ENCODE measurements at regions not wholly inside any gene's neighbourhood (a gene's known extent, or its start where the extent isn't known, plus 50 kb on each side); places are given as distances from the start of the nearest gene placed in this dataset.

DNA sequence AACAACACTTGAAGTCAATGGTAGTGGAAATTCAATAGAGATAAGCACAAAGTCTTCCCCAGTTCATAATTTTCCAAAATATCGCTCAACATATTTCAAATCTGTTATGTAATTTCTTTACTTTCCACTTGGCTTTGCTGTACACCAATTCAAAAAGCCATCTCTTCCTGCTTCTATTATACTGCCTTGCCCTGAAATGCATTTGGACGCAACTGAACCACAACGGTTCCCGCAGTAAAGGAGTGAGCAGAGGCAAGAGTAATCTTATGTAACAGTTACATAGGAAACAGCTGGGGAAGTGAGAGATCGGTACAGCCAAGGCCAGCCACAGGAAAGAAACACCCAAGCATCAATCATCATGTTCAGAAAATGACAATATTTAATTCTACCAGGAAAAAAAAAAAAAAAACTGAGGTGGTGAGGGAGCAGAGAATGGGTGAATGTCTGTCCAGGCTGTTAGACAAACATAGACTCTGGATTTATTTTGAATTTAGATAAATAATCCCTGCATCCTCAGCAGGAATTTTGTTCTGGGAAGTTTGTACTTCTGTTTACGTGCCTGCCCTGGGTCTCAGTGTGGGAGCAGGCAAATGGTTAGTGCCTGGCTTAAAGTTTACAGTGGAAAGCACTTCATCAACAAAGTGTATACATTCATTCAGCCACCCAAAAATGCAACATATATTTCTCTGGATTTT lies 392.2 kb downstream of the ETS1 start:
- DNase-seq (ENCODE audit: low read depth, low spot score), result no peak

DNA sequence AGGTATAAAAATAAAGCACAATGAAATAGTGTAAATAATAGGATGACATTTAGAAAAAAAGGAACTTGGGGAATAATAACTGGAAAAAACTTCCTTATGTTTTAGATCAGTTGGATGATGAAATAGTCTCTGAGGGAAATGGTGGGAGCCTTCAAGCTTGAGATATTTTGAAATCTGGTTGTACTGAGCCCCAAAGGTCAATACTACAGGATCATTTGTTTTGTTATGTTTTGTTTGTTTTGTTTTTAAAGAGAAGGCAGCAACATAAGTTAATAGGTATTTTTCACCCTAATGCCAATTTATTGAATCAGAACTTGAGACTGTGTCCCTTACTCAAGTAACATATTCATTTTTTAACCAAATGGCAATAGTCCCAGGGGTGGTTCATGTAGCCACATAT lies 393.1 kb downstream of the ETS1 start:
- no peak for DNase-seq (ENCODE audit: low read depth, low spot score)

DNA sequence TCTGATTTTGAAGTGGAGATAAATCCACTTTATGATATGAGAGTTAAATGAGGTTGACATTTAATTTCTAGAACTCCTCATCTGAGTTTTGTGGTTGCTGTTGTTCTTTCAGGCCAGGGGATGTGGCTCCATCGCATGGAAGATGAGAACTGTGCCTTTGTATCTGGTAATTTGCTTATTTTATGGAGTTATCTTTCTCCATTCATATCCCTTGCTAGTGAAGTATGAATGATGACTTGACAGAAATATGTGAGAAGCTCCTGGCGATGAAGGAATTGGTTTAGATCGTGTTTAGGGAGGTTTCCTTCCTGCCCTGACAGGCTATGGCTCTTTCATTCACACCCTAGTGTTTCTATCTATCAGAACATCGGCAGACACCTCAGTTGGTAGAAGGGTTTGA lies 393.7 kb downstream of the ETS1 start:
- DNase-seq (ENCODE audit: low read depth, low spot score), result no peak

- DNase-seq (ENCODE audit: low read depth, low spot score), result no peak
Observed at GRCh38 chr11:128190312-128190711, 397.0 kb downstream of the ETS1 start.

GRCh38 chr11:128189823-128190222 lies 397.5 kb downstream of the ETS1 start:
- no peak for DNase-seq (ENCODE audit: low read depth, low spot score)

DNA sequence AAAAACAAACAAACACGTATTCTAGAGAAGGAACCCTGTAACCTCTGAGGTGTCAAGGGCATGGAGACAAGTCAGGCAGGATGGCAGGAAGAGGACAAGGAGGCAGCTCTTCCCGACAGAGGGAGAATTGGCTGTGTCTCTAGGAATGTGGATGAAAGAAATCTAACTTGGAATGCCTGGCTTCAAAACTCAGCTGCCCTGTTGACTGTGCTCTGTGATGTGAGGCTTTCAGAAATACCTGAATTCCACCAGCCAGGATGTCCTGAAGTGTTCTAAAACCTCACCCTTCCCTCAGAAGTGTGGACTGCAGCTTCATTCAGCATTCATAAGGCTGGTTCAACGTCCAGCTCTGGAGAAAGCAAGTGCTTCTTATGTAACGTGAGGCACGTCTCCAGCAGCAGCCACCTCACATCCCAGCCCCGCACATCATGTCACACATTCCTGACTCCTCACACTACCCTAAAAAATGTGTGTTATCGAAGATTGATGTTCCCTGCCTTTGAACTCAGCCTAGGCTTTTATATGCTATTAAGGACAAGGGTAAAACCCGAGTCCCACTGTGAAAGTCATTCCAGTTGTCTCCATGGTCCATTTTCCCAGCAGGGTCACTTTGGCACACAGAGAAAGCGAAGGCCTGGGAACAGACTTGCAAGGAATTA lies 398.9 kb downstream of the ETS1 start:
- DNase-seq (ENCODE audit: low read depth, low spot score), result peak; percentile 35

DNA sequence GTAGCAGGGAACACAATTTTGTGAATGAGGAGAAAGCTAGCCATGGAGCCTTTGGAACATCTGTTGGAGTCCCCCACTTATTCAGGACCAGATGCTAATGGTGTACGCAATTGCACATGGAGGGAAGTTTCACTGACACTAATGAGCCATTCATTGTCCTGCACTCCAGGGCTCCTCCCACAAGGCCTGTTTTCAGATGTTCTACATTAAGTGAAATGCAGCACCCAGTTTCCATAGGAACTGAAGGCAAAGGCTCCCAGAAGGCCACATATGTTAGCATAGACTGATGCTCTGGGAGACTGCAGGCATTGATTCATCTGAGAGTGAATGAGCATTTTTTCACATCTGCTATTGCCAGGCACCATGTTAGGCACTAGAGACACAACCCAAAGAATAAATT lies 399.5 kb downstream of the ETS1 start:
- no peak for DNase-seq (ENCODE audit: low read depth, low spot score)

GRCh38 chr11:128187377-128187776 lies 400.0 kb downstream of the ETS1 start:
- DNase-seq (ENCODE audit: low read depth, low spot score), result peak; percentile 28

GRCh38 chr11:128184981-128185380 lies 402.4 kb downstream of the ETS1 start:
- no peak for DNase-seq (ENCODE audit: low read depth, low spot score)

DNA sequence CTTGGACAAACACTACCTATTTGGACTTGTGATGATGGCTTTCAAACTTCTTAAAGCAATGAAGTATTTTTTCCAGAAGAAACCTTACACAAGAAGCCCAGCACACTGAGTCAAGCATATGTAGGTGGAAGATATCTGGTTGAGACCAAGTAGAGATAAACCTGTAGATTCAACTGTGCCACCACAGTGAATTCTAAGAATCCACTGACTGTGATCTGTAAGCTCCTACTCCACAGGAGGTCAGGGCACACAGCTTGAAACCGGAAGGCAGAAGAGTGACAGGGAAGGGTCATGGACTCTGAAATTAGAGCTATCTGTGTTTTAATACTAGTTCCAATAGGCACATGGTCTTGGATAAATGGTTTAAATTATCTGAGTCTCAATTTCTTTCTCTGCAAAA lies 404.5 kb downstream of the ETS1 start:
- no peak for DNase-seq (ENCODE audit: low read depth, low spot score)

- no peak for DNase-seq (ENCODE audit: low read depth, low spot score)
Observed at GRCh38 chr11:128181984-128182383, 405.4 kb downstream of the ETS1 start.

DNA sequence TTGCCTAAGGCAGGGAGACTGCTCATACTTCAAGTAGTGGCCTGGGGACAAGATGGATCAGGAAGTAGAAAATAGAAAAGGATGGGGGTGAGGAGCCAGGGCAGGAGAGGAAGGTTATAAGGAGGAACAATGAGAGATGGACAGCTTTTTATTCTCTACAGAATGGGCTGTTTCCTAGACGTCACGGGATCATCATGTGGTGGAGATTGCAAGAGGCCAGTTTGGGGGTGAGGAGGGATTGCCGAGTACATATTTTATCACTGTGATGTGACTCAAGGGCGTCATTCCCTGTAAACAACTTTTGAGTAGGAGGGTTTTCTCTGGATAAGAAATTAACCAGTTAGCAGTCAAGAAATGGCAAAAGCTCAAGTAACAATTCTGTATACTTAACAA lies 406.3 kb downstream of the ETS1 start:
- no peak for DNase-seq (ENCODE audit: low read depth, low spot score)

- peak; percentile 71 for DNase-seq (ENCODE audit: low read depth, low spot score)
Observed at GRCh38 chr11:128180441-128181087, 406.8 kb downstream of the ETS1 start.

GRCh38 chr11:128179512-128179911 lies 407.8 kb downstream of the ETS1 start:
- no peak for DNase-seq (ENCODE audit: low read depth, low spot score)

- DNase-seq (ENCODE audit: low read depth, low spot score), result no peak
Observed at GRCh38 chr11:128179039-128179438, 408.3 kb downstream of the ETS1 start.

- DNase-seq (ENCODE audit: low read depth, low spot score), result peak; percentile 69
Observed at GRCh38 chr11:128174465-128175291, 412.7 kb downstream of the ETS1 start.

DNA sequence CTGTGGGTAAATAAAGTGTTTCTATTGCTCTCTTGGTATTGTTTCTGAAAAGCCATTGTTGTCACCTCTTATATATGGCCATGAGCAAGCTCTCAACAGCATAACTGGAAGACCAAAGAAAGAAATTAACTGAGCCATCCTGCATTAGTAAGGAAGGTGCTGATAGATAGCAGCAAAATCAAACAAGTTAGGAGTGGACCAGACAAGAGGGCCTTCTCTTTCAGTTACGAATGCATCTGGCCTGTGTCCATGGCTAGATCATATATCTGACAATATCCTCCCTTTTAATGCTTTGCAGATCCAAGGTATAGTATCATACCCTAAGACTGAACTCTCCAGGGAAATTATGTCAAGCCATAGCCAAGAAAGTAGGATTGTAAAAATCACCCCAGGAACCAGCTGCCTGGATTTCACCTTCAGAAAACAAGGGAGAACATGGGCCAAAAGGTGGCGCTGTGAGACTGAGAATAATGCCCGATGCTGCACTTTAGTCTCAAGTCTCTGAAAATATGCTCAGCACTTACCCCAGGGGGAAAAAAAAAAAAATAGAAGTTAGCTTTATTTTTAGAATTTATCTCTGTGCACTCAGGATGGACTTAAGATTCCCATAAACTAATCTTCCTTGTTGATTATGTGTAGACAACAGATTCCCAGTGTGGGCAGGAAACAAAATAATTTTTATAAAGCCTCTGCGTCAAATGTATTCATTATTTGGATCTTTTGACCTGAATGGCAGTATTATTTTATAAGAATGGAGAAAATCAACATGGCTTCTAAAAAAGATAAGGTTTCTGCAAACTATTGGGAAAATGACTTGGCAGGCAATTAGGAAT lies 415.1 kb downstream of the ETS1 start:
- peak; percentile 93 for DNase-seq (ENCODE audit: low read depth, low spot score)

- peak; percentile 69 for DNase-seq (ENCODE audit: low read depth, low spot score)
Observed at GRCh38 chr11:128171506-128171905, 415.9 kb downstream of the ETS1 start.

GRCh38 chr11:128165572-128165971 lies 421.8 kb downstream of the ETS1 start:
- no peak for DNase-seq (ENCODE audit: low read depth, low spot score)

DNA sequence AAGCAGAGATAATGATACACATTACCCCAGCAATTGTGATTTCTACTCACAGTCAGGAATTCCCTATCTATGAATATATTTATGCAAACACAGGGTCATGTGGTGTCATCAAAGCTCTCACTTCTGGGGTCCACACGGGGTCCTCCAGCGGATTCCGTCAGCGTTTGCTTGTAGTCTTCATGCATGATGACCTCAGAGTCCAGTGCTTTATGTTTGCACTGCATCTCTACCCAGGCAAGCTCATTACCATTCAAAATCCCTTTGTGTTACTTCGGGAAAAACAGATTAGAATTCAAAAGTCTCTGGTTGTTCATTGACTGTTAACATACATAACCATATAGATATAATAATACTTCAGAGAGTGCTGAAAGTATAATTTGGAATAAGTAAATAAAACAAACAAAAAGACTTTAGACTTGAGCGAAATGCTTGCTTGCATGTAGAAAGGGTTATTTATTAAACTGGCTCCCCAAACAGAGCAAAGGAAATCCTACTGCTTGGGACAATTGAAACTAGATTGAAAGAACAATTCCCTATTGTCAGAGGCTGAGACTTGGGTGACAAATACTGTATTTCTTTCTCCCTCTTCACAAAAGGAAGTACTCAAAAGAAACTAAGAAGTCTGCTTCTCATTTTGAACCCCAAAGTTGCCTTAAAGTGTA lies 423.1 kb downstream of the ETS1 start:
- no peak for DNase-seq (ENCODE audit: low read depth, low spot score)

GRCh38 chr11:128161994-128162393 lies 425.4 kb downstream of the ETS1 start:
- no peak for DNase-seq (ENCODE audit: low read depth, low spot score)
